ENCODE measurements at regions not wholly inside any gene's neighbourhood (a gene's known extent, or its start where the extent isn't known, plus 50 kb on each side); places are given as distances from the start of the nearest gene placed in this dataset.
"Not testable (repeated sequence)": the region's sequence is repeated elsewhere in the genome, so short reads cannot be mapped to it uniquely, and the experiment has no call there.

- TF ChIP-seq, protein P1, sequence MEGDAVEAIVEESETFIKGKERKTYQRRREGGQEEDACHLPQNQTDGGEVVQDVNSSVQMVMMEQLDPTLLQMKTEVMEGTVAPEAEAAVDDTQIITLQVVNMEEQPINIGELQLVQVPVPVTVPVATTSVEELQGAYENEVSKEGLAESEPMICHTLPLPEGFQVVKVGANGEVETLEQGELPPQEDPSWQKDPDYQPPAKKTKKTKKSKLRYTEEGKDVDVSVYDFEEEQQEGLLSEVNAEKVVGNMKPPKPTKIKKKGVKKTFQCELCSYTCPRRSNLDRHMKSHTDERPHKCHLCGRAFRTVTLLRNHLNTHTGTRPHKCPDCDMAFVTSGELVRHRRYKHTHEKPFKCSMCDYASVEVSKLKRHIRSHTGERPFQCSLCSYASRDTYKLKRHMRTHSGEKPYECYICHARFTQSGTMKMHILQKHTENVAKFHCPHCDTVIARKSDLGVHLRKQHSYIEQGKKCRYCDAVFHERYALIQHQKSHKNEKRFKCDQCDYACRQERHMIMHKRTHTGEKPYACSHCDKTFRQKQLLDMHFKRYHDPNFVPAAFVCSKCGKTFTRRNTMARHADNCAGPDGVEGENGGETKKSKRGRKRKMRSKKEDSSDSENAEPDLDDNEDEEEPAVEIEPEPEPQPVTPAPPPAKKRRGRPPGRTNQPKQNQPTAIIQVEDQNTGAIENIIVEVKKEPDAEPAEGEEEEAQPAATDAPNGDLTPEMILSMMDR (IDR thresholded peaks at IDR 0.05) = no peak
- no peak for DNase-seq (ENCODE audit: low spot score)
- Histone ChIP-seq H3K27me3 (replicated peaks; ENCODE audit: insufficient read depth) (no peaks in the 10 kb centered on the region), H3K36me3 (no peaks in the 10 kb centered on the region), H3K4me3 (no peak overlapping the region), H3K27ac (no peak overlapping the region), H3K4me1 (ENCODE audit: control insufficient read depth in 1 of 2, low read depth in 2 of 2) (no peaks in the 10 kb centered on the region), H3K9me3 (no peaks in the 10 kb centered on the region)
- no peak for ATAC-seq (ENCODE audit: insufficient number of reproducible peaks, low FRiP score, low read depth)
These were observed 503.6 kb upstream of the AMELY start for GRCh38 chrY:7415157-7415633.

DNA sequence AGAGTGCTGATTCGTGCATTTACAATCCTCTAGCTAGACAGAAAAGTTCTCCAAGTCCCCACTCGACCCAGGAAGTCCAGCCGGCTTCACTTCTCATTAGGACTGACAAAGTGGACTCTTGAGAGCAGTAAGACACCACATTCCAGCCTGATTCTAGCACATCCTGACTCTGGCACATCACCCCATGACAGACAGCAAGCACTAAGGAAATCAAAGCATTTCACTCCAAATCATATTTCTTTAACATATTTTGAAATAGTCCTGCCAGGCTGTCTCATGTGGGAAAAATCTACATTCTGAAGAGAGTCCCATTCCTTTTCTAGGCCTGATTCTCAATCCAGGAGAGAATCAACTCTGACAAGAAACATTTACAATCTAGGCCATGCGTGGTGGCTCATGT is 478.5 kb upstream of the AMELY start:
- no peak for ATAC-seq (ENCODE audit: insufficient number of reproducible peaks, low FRiP score, low read depth)
- H3K9me3 ChIP-seq = peaks cover 4% of the 10 kb centered on the region

GRCh38 chrY:7382988-7383387 is 471.4 kb upstream of the AMELY start:
- TF ChIP-seq, protein P1 (IDR thresholded peaks at IDR 0.05) = no peak
- no peak overlapping the region for H3K27ac ChIP-seq
- H3K4me3 ChIP-seq = no peak overlapping the region
- no peaks in the 10 kb centered on the region for H3K4me1 ChIP-seq (ENCODE audit: control insufficient read depth in 1 of 2, low read depth in 2 of 2)
- H3K9me3 ChIP-seq = no peaks in the 10 kb centered on the region
- no peaks in the 10 kb centered on the region for H3K36me3 ChIP-seq
- DNase-seq (ENCODE audit: low spot score) (no peak), ATAC-seq (ENCODE audit: insufficient number of reproducible peaks, low FRiP score, low read depth) (no peak)
- H3K27me3 ChIP-seq (replicated peaks; ENCODE audit: insufficient read depth) = no peaks in the 10 kb centered on the region

More for the DNA sequence above, 478.5 kb upstream of the AMELY start:
- TF ChIP-seq, protein P1 (IDR thresholded peaks at IDR 0.05) = no peak
- no peaks in the 10 kb centered on the region for H3K27me3 ChIP-seq (replicated peaks; ENCODE audit: insufficient read depth)
- no peaks in the 10 kb centered on the region for H3K4me1 ChIP-seq (ENCODE audit: control insufficient read depth in 1 of 2, low read depth in 2 of 2)
- no peaks in the 10 kb centered on the region for H3K36me3 ChIP-seq
- no peak for DNase-seq (ENCODE audit: low spot score)
- no peak overlapping the region for H3K27ac ChIP-seq
- H3K4me3 ChIP-seq = no peak overlapping the region

DNA sequence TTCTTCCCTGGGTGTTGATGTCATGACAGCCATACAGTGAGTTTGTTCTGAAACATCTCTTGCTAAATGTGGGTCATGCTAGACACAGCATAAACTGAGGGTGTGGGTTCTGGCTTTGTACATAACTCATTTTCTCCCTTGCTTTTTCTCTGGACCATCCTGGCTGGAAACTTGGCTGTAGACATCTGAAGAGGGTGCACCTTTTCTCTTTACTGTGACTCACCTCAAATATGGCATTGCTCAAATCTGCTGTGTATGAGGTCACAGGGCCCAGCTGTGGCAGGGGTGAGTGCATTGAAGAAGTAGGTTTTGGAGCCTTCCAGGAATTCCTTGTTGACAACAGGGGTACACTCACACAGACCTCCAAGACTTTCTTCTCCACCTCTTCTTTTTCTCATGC is 465.5 kb upstream of the AMELY start:
- DNase-seq (ENCODE audit: low spot score) (no peak), ATAC-seq (ENCODE audit: insufficient number of reproducible peaks, low FRiP score, low read depth) (no peak)
- TF ChIP-seq, protein P1 (IDR thresholded peaks at IDR 0.05) = no peak
- Histone ChIP-seq H3K27ac (no peak overlapping the region), H3K4me3 (no peak overlapping the region), H3K36me3 (no peaks in the 10 kb centered on the region), H3K9me3 (no peaks in the 10 kb centered on the region), H3K4me1 (ENCODE audit: control insufficient read depth in 1 of 2, low read depth in 2 of 2) (no peaks in the 10 kb centered on the region), H3K27me3 (replicated peaks; ENCODE audit: insufficient read depth) (no peaks in the 10 kb centered on the region)

GRCh38 chrY:7374485-7374884 is 462.9 kb upstream of the AMELY start:
- H3K9me3 ChIP-seq; H3K27ac ChIP-seq; ATAC-seq (ENCODE audit: insufficient number of reproducible peaks, low FRiP score, low read depth); H3K4me3 ChIP-seq; H3K36me3 ChIP-seq; DNase-seq (ENCODE audit: low spot score); H3K4me1 ChIP-seq (ENCODE audit: control insufficient read depth in 1 of 2, low read depth in 2 of 2); H3K27me3 ChIP-seq (replicated peaks; ENCODE audit: insufficient read depth): not testable (repeated sequence)

DNA sequence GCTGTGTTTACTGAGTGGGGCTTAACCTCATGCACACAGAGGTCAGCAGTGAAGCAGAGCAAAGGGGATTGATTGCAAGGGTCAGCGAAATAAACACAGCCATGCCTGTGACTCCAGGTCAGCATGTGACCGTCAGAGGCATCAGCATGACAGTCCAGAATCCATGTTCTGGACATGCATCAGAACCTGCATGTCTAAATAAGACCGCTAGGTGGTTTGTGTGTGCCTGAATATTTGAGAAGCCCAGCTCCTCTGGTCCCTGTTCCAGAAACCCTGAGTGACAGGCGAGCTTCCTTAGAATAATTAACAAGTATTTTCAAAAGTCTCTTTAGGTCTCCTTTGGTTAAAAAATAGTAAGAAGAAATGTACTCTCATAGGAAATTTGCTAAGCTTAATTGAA is 460.4 kb upstream of the AMELY start:
- not testable (repeated sequence) for H3K27me3 ChIP-seq (replicated peaks; ENCODE audit: insufficient read depth); H3K4me1 ChIP-seq (ENCODE audit: control insufficient read depth in 1 of 2, low read depth in 2 of 2); H3K36me3 ChIP-seq; ATAC-seq (ENCODE audit: insufficient number of reproducible peaks, low FRiP score, low read depth); H3K9me3 ChIP-seq; DNase-seq (ENCODE audit: low spot score); H3K4me3 ChIP-seq; H3K27ac ChIP-seq

DNA sequence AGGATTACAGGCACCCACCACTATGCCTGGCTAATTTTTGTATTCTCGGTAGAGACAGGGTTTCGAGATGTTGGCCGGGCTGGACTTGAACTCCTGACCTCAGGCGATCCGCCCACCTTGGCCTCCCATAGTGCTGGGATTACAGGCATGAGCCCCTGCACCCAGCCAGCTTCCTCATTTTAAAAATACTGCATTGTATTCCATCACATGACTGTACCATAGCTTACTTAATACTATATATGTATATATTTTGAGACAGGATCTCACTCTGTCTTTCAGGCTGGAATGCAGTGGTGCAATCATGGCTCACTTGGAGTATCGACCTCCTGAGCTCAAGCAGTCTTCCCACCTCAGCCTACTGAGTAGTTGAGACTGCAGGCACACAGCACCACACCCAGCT is 459.5 kb upstream of the AMELY start:
- H3K27ac ChIP-seq; H3K4me3 ChIP-seq; DNase-seq (ENCODE audit: low spot score); H3K4me1 ChIP-seq (ENCODE audit: control insufficient read depth in 1 of 2, low read depth in 2 of 2); H3K36me3 ChIP-seq; ATAC-seq (ENCODE audit: insufficient number of reproducible peaks, low FRiP score, low read depth); H3K9me3 ChIP-seq; H3K27me3 ChIP-seq (replicated peaks; ENCODE audit: insufficient read depth): not testable (repeated sequence)
